Mucosa of rectum (tissue), 2 donors: ENCODE measurements at regions not wholly inside any gene's neighbourhood (a gene's known extent, or its start where the extent isn't known, plus 50 kb on each side); places are given as distances from the start of the nearest gene placed in this dataset.

ENCODE experiments used
- H3K27ac ChIP-seq, 2 donors: one replicate each; pipeline ENCODE4 v1.7.0; 2013; ENCODE audit warnings: inconsistent platforms in 2 of 2, low read depth in 2 of 2, low read length in 2 of 2
- H3K27me3 ChIP-seq, 2 donors: one replicate each; pipeline ENCODE4 v1.7.0; 2013; ENCODE audit warnings: low read length in 2 of 2; ENCODE audit not compliant: control insufficient read depth in 2 of 2, insufficient read depth in 2 of 2
- H3K36me3 ChIP-seq, 2 donors: one replicate each; pipeline ENCODE4 v1.7.0; 2013; ENCODE audit warnings: low read length in 2 of 2; ENCODE audit not compliant: control insufficient read depth in 2 of 2, insufficient read depth in 2 of 2
- H3K4me1 ChIP-seq, 2 donors: one replicate each; pipeline ENCODE4 v1.7.0; 2013; ENCODE audit warnings: low read length in 2 of 2, mild to moderate bottlenecking in 1 of 2; ENCODE audit not compliant: control insufficient read depth in 2 of 2, insufficient read depth in 2 of 2
- H3K4me3 ChIP-seq, 2 donors: one replicate each; pipeline ENCODE4 v1.7.0; 2013; ENCODE audit warnings: low read length in 2 of 2
- H3K9ac ChIP-seq, 2 donors: one replicate each; pipeline ENCODE4 v1.7.0; 2013; ENCODE audit warnings: low read length in 2 of 2, low read depth in 1 of 2, mild to moderate bottlenecking in 1 of 2
- H3K9me3 ChIP-seq, 2 donors: one replicate each; pipeline ENCODE4 v1.7.0; 2013; ENCODE audit warnings: low read length in 2 of 2; ENCODE audit not compliant: control insufficient read depth in 2 of 2
- donor health status: healthy.
- donor health status: Normal muscosa, but diverticular disease.

- Histone ChIP-seq H3K27ac (no peak overlapping the region), H3K27me3 (no peaks in the 10 kb centered on the region), H3K9ac (no peak overlapping the region)
Observed at GRCh38 chr21:16034446-16035190, 304.8 kb downstream of the USP25 start.

GRCh38 chr21:16037421-16037955 lies 307.7 kb downstream of the USP25 start:
- no peaks in the 10 kb centered on the region for H3K36me3 ChIP-seq
- no peaks in the 10 kb centered on the region for H3K9me3 ChIP-seq
- H3K4me3 ChIP-seq = no peak overlapping the region
- H3K27me3 ChIP-seq = no peaks in the 10 kb centered on the region
- no peaks in the 10 kb centered on the region for H3K4me1 ChIP-seq
- no peak overlapping the region for H3K9ac ChIP-seq
- no peak overlapping the region for H3K27ac ChIP-seq

More at GRCh38 chr21:16034446-16035190, 304.8 kb downstream of the USP25 start:
- Histone ChIP-seq H3K4me1 (no peaks in the 10 kb centered on the region), H3K9me3 (no peaks in the 10 kb centered on the region), H3K36me3 (no peaks in the 10 kb centered on the region), H3K4me3 (no peak overlapping the region)

- no peaks in the 10 kb centered on the region for H3K27me3 ChIP-seq
- H3K4me1 ChIP-seq = no peaks in the 10 kb centered on the region
- no peaks in the 10 kb centered on the region for H3K9me3 ChIP-seq
- H3K9ac ChIP-seq = no peak overlapping the region
- no peak overlapping the region for H3K27ac ChIP-seq
- H3K4me3 ChIP-seq = no peak overlapping the region
- H3K36me3 ChIP-seq = no peaks in the 10 kb centered on the region
Observed at GRCh38 chr21:16040601-16041000, 310.8 kb downstream of the USP25 start.

GRCh38 chr21:16044676-16045075 lies 314.9 kb downstream of the USP25 start:
- no peaks in the 10 kb centered on the region for H3K27me3 ChIP-seq
- H3K36me3 ChIP-seq = no peaks in the 10 kb centered on the region
- no peak overlapping the region for H3K9ac ChIP-seq
- no peak overlapping the region for H3K27ac ChIP-seq
- H3K4me3 ChIP-seq = no peak overlapping the region
- H3K9me3 ChIP-seq = no peaks in the 10 kb centered on the region
- H3K4me1 ChIP-seq = no peaks in the 10 kb centered on the region

- Histone ChIP-seq H3K9me3 (no peaks in the 10 kb centered on the region), H3K36me3 (no peaks in the 10 kb centered on the region), H3K4me3 (no peak overlapping the region), H3K27me3 (no peaks in the 10 kb centered on the region), H3K4me1 (no peaks in the 10 kb centered on the region), H3K9ac (no peak overlapping the region), H3K27ac (no peak overlapping the region)
Observed at GRCh38 chr21:16046656-16047330, 317.0 kb downstream of the USP25 start.

GRCh38 chr21:16047904-16048303 lies 318.1 kb downstream of the USP25 start:
- no peak overlapping the region for H3K4me3 ChIP-seq
- H3K27me3 ChIP-seq = no peaks in the 10 kb centered on the region
- H3K27ac ChIP-seq = no peak overlapping the region
- H3K36me3 ChIP-seq = no peaks in the 10 kb centered on the region
- no peaks in the 10 kb centered on the region for H3K4me1 ChIP-seq
- no peaks in the 10 kb centered on the region for H3K9me3 ChIP-seq
- H3K9ac ChIP-seq = no peak overlapping the region

- no peaks in the 10 kb centered on the region for H3K4me1 ChIP-seq
- H3K27me3 ChIP-seq = no peaks in the 10 kb centered on the region
- H3K27ac ChIP-seq = no peak overlapping the region
- H3K36me3 ChIP-seq = no peaks in the 10 kb centered on the region
- H3K9me3 ChIP-seq = no peaks in the 10 kb centered on the region
- H3K9ac ChIP-seq = no peak overlapping the region
- H3K4me3 ChIP-seq = no peak overlapping the region
Observed at GRCh38 chr21:16055014-16055413, 325.2 kb downstream of the USP25 start.

- Histone ChIP-seq H3K27ac (no peak overlapping the region), H3K4me1 (no peaks in the 10 kb centered on the region), H3K27me3 (no peaks in the 10 kb centered on the region), H3K9me3 (peaks cover 0 to 2% of the 10 kb centered on the region in 2 donors), H3K9ac (no peak overlapping the region), H3K36me3 (no peaks in the 10 kb centered on the region), H3K4me3 (no peak overlapping the region)
Observed at GRCh38 chr21:16058896-16059295, 329.1 kb downstream of the USP25 start.

- Histone ChIP-seq H3K27me3 (no peaks in the 10 kb centered on the region), H3K36me3 (no peaks in the 10 kb centered on the region)
Observed at GRCh38 chr21:16059981-16060380, 330.2 kb downstream of the USP25 start.

GRCh38 chr21:16061194-16061593 lies 331.4 kb downstream of the USP25 start:
- Histone ChIP-seq H3K4me1 (no peaks in the 10 kb centered on the region), H3K27ac (no peak overlapping the region), H3K4me3 (no peak overlapping the region), H3K36me3 (no peaks in the 10 kb centered on the region), H3K9ac (no peak overlapping the region), H3K27me3 (no peaks in the 10 kb centered on the region), H3K9me3 (peaks cover 0 to 2% of the 10 kb centered on the region in 2 donors)

More at GRCh38 chr21:16059981-16060380, 330.2 kb downstream of the USP25 start:
- no peaks in the 10 kb centered on the region for H3K4me1 ChIP-seq
- no peak overlapping the region for H3K4me3 ChIP-seq
- H3K27ac ChIP-seq = no peak overlapping the region
- no peak overlapping the region for H3K9ac ChIP-seq
- H3K9me3 ChIP-seq = peaks cover 0 to 2% of the 10 kb centered on the region in 2 donors
